ENCODE measurements at regions not wholly inside any gene's neighbourhood (a gene's known extent, or its start where the extent isn't known, plus 50 kb on each side); places are given as distances from the start of the nearest gene placed in this dataset.
A peak's percentile ranks its signal among the peaks of the same experiment; 100 is the strongest.
"Not testable (repeated sequence)": the region's sequence is repeated elsewhere in the genome, so short reads cannot be mapped to it uniquely, and the experiment has no call there.

- DNase-seq, result no peak
These were observed 56.3 kb upstream of the NCKAP5 start for GRCh38 chr2:133624551-133624950.

- DNase-seq, result no peak
These were observed 59.5 kb upstream of the NCKAP5 start for GRCh38 chr2:133627741-133628140.

- DNase-seq, result no peak
These were observed 65.0 kb upstream of the NCKAP5 start for GRCh38 chr2:133633309-133633708.

GRCh38 chr2:133633881-133634409, 65.7 kb upstream of the NCKAP5 start:
- no peak for DNase-seq

- no peak for DNase-seq
These were observed 66.9 kb upstream of the NCKAP5 start for GRCh38 chr2:133635131-133635530.

GRCh38 chr2:133636287-133636686, 68.0 kb upstream of the NCKAP5 start:
- no peak for DNase-seq

- no peak for DNase-seq
These were observed 71.8 kb upstream of the NCKAP5 start for GRCh38 chr2:133640103-133640502.

GRCh38 chr2:133641497-133641896, 73.2 kb upstream of the NCKAP5 start:
- peak in 1 of 2 experiments; percentile 13 for DNase-seq

- DNase-seq, result no peak
These were observed 73.9 kb upstream of the NCKAP5 start for GRCh38 chr2:133641942-133642725.

- DNase-seq, result no peak
These were observed 74.5 kb upstream of the NCKAP5 start for GRCh38 chr2:133642791-133643191.

GRCh38 chr2:133643863-133644262, 75.6 kb upstream of the NCKAP5 start:
- no peak for DNase-seq

GRCh38 chr2:133644846-133645245, 76.6 kb upstream of the NCKAP5 start:
- DNase-seq, result no peak

GRCh38 chr2:133647386-133647785, 79.1 kb upstream of the NCKAP5 start:
- DNase-seq, result not testable (repeated sequence)

GRCh38 chr2:133651861-133652260, 83.6 kb upstream of the NCKAP5 start:
- no peak for DNase-seq

- no peak for DNase-seq
These were observed 84.1 kb upstream of the NCKAP5 start for GRCh38 chr2:133652398-133652797.

- no peak for DNase-seq
These were observed 84.8 kb upstream of the NCKAP5 start for GRCh38 chr2:133653056-133653455.

- DNase-seq, result no peak
These were observed 86.7 kb upstream of the NCKAP5 start for GRCh38 chr2:133654949-133655348.

GRCh38 chr2:133655610-133656009, 87.3 kb upstream of the NCKAP5 start:
- no peak for DNase-seq

GRCh38 chr2:133657591-133657990, 89.3 kb upstream of the NCKAP5 start:
- DNase-seq, result no peak

- DNase-seq, result no peak
These were observed 90.0 kb upstream of the NCKAP5 start for GRCh38 chr2:133658020-133658903.

- DNase-seq, result no peak
These were observed 92.2 kb upstream of the NCKAP5 start for GRCh38 chr2:133660510-133660909.

- DNase-seq, result no peak
These were observed 93.1 kb upstream of the NCKAP5 start for GRCh38 chr2:133661392-133661791.

- no peak for DNase-seq
These were observed 98.4 kb upstream of the NCKAP5 start for GRCh38 chr2:133666621-133667020.

GRCh38 chr2:133667085-133667484, 98.8 kb upstream of the NCKAP5 start:
- no peak for DNase-seq
